ENCODE measurements at regions not wholly inside any gene's neighbourhood (a gene's known extent, or its start where the extent isn't known, plus 50 kb on each side); places are given as distances from the start of the nearest gene placed in this dataset.

GRCh38 chr21:41048145-41048544, 119.8 kb upstream of the BACE2 start:
- H3K27ac ChIP-seq (ENCODE audit: low read length), result no peak overlapping the region
- H3K4me1 ChIP-seq (ENCODE audit: control insufficient read depth in 1 of 2, insufficient read depth in 2 of 2, low read length in 2 of 2), result no peaks in the 10 kb centered on the region
- no peak overlapping the region for H3K4me3 ChIP-seq (ENCODE audit: low read depth in 1 of 2, low read length in 2 of 2)
- no peaks in the 10 kb centered on the region for H3K36me3 ChIP-seq (ENCODE audit: control insufficient read depth in 1 of 2, insufficient read depth in 2 of 2, low read length in 2 of 2)
- H3K9me3 ChIP-seq (ENCODE audit: control insufficient read depth in 1 of 2, low read length in 2 of 2), result no peaks in the 10 kb centered on the region
- no peaks in the 10 kb centered on the region for H3K27me3 ChIP-seq (ENCODE audit: low read depth, low read length)

DNA sequence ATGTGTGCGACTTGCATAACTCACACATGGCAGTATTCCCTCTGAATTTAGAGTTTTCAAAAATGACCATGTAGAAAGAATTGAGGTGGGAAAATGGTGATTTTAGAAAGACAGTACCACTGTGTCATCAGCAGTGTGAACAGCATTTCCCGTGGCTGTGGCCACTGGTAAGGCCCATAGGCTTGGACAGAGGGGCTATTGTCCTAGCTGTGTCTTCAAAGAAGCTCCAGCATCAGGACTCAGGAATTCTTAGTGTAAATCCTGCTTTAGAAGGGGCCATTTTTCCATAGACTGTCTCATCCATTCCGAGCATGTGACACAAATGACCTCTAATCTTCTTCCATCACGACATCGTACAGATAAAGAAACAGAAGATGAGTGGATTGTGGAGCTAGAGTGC, 119.3 kb upstream of the BACE2 start:
- no peaks in the 10 kb centered on the region for H3K27me3 ChIP-seq (ENCODE audit: low read depth, low read length)
- H3K27ac ChIP-seq (ENCODE audit: low read length), result no peak overlapping the region
- H3K36me3 ChIP-seq (ENCODE audit: control insufficient read depth in 1 of 2, insufficient read depth in 2 of 2, low read length in 2 of 2), result no peaks in the 10 kb centered on the region
- H3K4me1 ChIP-seq (ENCODE audit: control insufficient read depth in 1 of 2, insufficient read depth in 2 of 2, low read length in 2 of 2), result no peaks in the 10 kb centered on the region
- no peak overlapping the region for H3K4me3 ChIP-seq (ENCODE audit: low read depth in 1 of 2, low read length in 2 of 2)
- H3K9me3 ChIP-seq (ENCODE audit: control insufficient read depth in 1 of 2, low read length in 2 of 2), result no peaks in the 10 kb centered on the region

DNA sequence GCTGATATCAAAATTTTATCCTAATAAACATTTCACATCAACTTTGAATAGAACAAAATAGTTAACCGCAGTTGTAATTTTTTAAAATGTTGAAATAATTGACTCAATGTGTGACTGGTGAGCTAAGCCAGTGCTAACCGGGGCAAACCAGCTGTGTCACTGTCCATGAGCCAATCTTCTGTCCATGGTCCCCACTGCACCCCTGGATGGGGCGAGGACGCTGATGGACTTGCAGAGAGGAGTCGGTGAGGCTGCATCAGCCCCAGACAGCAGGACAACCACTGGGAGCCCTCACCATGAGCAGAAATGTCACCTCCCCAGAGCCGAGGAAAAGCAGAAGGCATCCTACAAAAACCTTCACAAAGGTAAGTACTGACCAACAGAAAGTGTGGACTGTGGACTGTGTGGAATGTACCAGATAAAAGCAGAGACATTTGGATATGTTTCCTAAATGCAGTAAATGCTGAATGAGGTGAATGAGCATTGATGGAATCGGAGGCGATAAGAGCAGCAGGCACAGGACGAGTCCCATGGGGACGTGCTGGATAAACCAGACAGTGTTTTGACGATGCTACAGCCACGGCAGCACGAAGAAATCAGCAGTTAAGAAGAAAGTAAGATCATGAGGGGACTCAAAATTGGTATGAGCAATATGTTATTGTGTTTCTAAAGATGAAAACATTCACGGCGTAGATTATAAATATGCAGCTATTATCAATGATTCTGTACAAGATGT, 115.0 kb upstream of the BACE2 start:
- no peaks in the 10 kb centered on the region for H3K4me1 ChIP-seq (ENCODE audit: control insufficient read depth in 1 of 2, insufficient read depth in 2 of 2, low read length in 2 of 2)
- H3K4me3 ChIP-seq (ENCODE audit: low read depth in 1 of 2, low read length in 2 of 2), result no peak overlapping the region
- H3K27ac ChIP-seq (ENCODE audit: low read length), result no peak overlapping the region
- H3K36me3 ChIP-seq (ENCODE audit: control insufficient read depth in 1 of 2, insufficient read depth in 2 of 2, low read length in 2 of 2), result no peaks in the 10 kb centered on the region
- no peaks in the 10 kb centered on the region for H3K27me3 ChIP-seq (ENCODE audit: low read depth, low read length)
- H3K9me3 ChIP-seq (ENCODE audit: control insufficient read depth in 1 of 2, low read length in 2 of 2), result no peaks in the 10 kb centered on the region

DNA sequence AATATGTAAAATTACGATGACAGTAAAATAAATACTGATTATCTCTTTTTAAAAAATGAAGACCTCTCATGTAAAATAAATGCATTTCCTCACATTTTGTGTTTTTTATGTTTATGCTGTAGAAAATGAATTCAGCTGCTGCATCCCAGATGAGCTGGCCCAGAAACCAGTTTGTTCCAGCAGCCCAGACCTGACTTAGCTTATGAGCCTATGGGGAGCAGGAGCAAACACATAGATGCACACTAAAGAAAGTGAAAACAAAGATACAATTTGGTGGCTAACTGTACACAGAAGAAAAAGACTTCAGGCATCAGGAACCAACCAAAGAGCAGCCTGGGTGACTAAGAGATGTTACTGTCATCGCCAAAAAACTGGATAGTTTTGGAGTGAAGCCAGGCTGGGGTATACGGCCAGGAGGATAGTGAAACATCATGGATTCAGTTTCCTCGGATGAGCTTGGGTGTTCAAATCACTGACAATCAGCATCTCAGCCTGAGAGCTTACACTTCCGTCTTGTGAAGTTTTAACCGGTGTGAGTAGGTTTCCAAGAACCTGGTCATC, 113.9 kb upstream of the BACE2 start:
- H3K27ac ChIP-seq (ENCODE audit: low read length), result no peak overlapping the region
- H3K4me3 ChIP-seq (ENCODE audit: low read depth in 1 of 2, low read length in 2 of 2), result no peak overlapping the region
- peaks cover 0 to 3% of the 10 kb centered on the region in 2 donors for H3K9me3 ChIP-seq (ENCODE audit: control insufficient read depth in 1 of 2, low read length in 2 of 2)
- no peaks in the 10 kb centered on the region for H3K27me3 ChIP-seq (ENCODE audit: low read depth, low read length)
- H3K4me1 ChIP-seq (ENCODE audit: control insufficient read depth in 1 of 2, insufficient read depth in 2 of 2, low read length in 2 of 2), result no peaks in the 10 kb centered on the region
- H3K36me3 ChIP-seq (ENCODE audit: control insufficient read depth in 1 of 2, insufficient read depth in 2 of 2, low read length in 2 of 2), result no peaks in the 10 kb centered on the region

GRCh38 chr21:41055266-41055665, 112.7 kb upstream of the BACE2 start:
- Histone ChIP-seq H3K27ac (ENCODE audit: low read length) (no peak overlapping the region), H3K4me3 (ENCODE audit: low read depth in 1 of 2, low read length in 2 of 2) (no peak overlapping the region), H3K36me3 (ENCODE audit: control insufficient read depth in 1 of 2, insufficient read depth in 2 of 2, low read length in 2 of 2) (no peaks in the 10 kb centered on the region), H3K27me3 (ENCODE audit: low read depth, low read length) (no peaks in the 10 kb centered on the region), H3K4me1 (ENCODE audit: control insufficient read depth in 1 of 2, insufficient read depth in 2 of 2, low read length in 2 of 2) (no peaks in the 10 kb centered on the region), H3K9me3 (ENCODE audit: control insufficient read depth in 1 of 2, low read length in 2 of 2) (peaks cover 0 to 3% of the 10 kb centered on the region in 2 donors)

DNA sequence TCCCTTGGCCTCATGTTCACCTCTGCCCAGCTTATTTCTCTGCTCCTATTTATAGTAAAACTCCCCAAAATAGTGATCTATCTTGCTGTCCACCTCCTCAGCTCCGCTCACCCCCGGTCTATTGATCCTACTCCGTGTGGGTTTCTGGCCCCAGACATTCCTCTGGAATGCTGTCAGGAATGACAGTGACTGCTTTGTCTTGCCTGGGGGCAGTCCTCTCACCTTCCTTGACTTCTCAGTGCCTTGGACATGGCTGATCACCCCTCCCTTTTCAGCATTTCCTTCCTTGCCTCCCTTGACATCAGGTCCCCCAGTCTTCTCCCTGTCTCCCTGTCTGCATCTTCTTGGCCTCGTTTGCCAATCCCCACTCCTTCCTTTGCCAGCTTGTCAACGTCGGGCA, 108.1 kb upstream of the BACE2 start:
- H3K27ac ChIP-seq (ENCODE audit: low read length), result no peak overlapping the region
- H3K4me1 ChIP-seq (ENCODE audit: control insufficient read depth in 1 of 2, insufficient read depth in 2 of 2, low read length in 2 of 2), result peaks cover 0 to 3% of the 10 kb centered on the region in 2 donors
- no peaks in the 10 kb centered on the region for H3K27me3 ChIP-seq (ENCODE audit: low read depth, low read length)
- H3K9me3 ChIP-seq (ENCODE audit: control insufficient read depth in 1 of 2, low read length in 2 of 2), result peaks cover 0 to 3% of the 10 kb centered on the region in 2 donors
- H3K4me3 ChIP-seq (ENCODE audit: low read depth in 1 of 2, low read length in 2 of 2), result no peak overlapping the region
- H3K36me3 ChIP-seq (ENCODE audit: control insufficient read depth in 1 of 2, insufficient read depth in 2 of 2, low read length in 2 of 2), result no peaks in the 10 kb centered on the region

DNA sequence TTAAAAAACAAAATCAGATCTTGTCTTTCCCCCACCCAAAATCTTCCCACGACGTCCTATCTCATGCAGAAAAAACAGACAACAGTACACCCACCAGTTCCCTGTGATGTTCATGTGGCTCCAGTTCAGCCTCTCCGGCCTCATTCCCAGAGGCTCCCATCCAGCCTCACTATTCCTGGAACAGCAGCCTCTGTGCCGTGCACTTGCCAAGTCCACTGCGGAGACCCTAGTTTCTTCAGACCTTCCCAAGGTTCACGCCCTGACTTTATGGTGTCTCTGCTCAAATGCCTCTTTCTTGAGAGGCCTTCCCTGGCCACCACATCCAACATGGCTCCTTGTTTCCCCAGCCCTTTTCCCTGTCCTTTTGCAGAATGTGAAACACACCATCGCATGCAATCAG, 106.3 kb upstream of the BACE2 start:
- Histone ChIP-seq H3K27ac (ENCODE audit: low read length) (no peak overlapping the region), H3K9me3 (ENCODE audit: control insufficient read depth in 1 of 2, low read length in 2 of 2) (peaks cover 0 to 3% of the 10 kb centered on the region in 2 donors), H3K27me3 (ENCODE audit: low read depth, low read length) (no peaks in the 10 kb centered on the region), H3K36me3 (ENCODE audit: control insufficient read depth in 1 of 2, insufficient read depth in 2 of 2, low read length in 2 of 2) (no peaks in the 10 kb centered on the region), H3K4me3 (ENCODE audit: low read depth in 1 of 2, low read length in 2 of 2) (no peak overlapping the region), H3K4me1 (ENCODE audit: control insufficient read depth in 1 of 2, insufficient read depth in 2 of 2, low read length in 2 of 2) (peaks cover 0 to 3% of the 10 kb centered on the region in 2 donors)

- no peaks in the 10 kb centered on the region for H3K9me3 ChIP-seq (ENCODE audit: control insufficient read depth in 1 of 2, low read length in 2 of 2)
- no peak overlapping the region for H3K27ac ChIP-seq (ENCODE audit: low read length)
- H3K36me3 ChIP-seq (ENCODE audit: control insufficient read depth in 1 of 2, insufficient read depth in 2 of 2, low read length in 2 of 2), result no peaks in the 10 kb centered on the region
- no peak overlapping the region for H3K4me3 ChIP-seq (ENCODE audit: low read depth in 1 of 2, low read length in 2 of 2)
- peaks cover 7% of the 10 kb centered on the region for H3K27me3 ChIP-seq (ENCODE audit: low read depth, low read length)
- H3K4me1 ChIP-seq (ENCODE audit: control insufficient read depth in 1 of 2, insufficient read depth in 2 of 2, low read length in 2 of 2), result peaks cover 0 to 11% of the 10 kb centered on the region in 2 donors
Measured at GRCh38 chr21:41064334-41064791, 103.6 kb upstream of the BACE2 start.

GRCh38 chr21:41064951-41065350, 103.0 kb upstream of the BACE2 start:
- H3K4me3 ChIP-seq (ENCODE audit: low read depth in 1 of 2, low read length in 2 of 2), result no peak overlapping the region
- H3K27me3 ChIP-seq (ENCODE audit: low read depth, low read length), result peaks cover 7% of the 10 kb centered on the region
- H3K4me1 ChIP-seq (ENCODE audit: control insufficient read depth in 1 of 2, insufficient read depth in 2 of 2, low read length in 2 of 2), result peaks cover 0 to 11% of the 10 kb centered on the region in 2 donors
- H3K9me3 ChIP-seq (ENCODE audit: control insufficient read depth in 1 of 2, low read length in 2 of 2), result no peaks in the 10 kb centered on the region
- no peaks in the 10 kb centered on the region for H3K36me3 ChIP-seq (ENCODE audit: control insufficient read depth in 1 of 2, insufficient read depth in 2 of 2, low read length in 2 of 2)
- no peak overlapping the region for H3K27ac ChIP-seq (ENCODE audit: low read length)

DNA sequence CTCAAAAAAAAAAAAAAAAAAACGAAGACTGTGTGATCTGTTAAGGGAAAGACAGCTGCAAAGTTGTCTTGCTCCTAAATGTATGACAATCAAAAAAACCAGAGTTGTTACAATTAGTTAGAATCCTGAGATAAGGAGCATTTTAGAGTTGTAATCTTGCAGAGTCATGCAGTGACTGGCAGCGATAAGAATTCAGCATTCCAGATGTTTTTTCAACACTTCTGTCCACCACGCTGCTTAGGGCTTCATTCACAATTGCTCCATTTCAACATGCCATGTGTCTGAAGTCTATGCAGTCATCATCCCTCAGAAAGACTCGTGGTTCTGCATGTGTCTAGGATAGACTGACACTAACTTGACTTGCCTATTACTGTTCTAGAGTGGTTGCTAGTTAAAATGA, 102.4 kb upstream of the BACE2 start:
- peaks cover 0 to 11% of the 10 kb centered on the region in 2 donors for H3K4me1 ChIP-seq (ENCODE audit: control insufficient read depth in 1 of 2, insufficient read depth in 2 of 2, low read length in 2 of 2)
- no peaks in the 10 kb centered on the region for H3K36me3 ChIP-seq (ENCODE audit: control insufficient read depth in 1 of 2, insufficient read depth in 2 of 2, low read length in 2 of 2)
- H3K9me3 ChIP-seq (ENCODE audit: control insufficient read depth in 1 of 2, low read length in 2 of 2), result no peaks in the 10 kb centered on the region
- peaks cover 7% of the 10 kb centered on the region for H3K27me3 ChIP-seq (ENCODE audit: low read depth, low read length)
- no peak overlapping the region for H3K4me3 ChIP-seq (ENCODE audit: low read depth in 1 of 2, low read length in 2 of 2)
- H3K27ac ChIP-seq (ENCODE audit: low read length), result no peak overlapping the region

GRCh38 chr21:41066086-41066938, 101.6 kb upstream of the BACE2 start:
- Histone ChIP-seq H3K27ac (ENCODE audit: low read length) (no peak overlapping the region), H3K36me3 (ENCODE audit: control insufficient read depth in 1 of 2, insufficient read depth in 2 of 2, low read length in 2 of 2) (no peaks in the 10 kb centered on the region), H3K9me3 (ENCODE audit: control insufficient read depth in 1 of 2, low read length in 2 of 2) (no peaks in the 10 kb centered on the region), H3K4me3 (ENCODE audit: low read depth in 1 of 2, low read length in 2 of 2) (no peak overlapping the region), H3K27me3 (ENCODE audit: low read depth, low read length) (peaks cover 7% of the 10 kb centered on the region), H3K4me1 (ENCODE audit: control insufficient read depth in 1 of 2, insufficient read depth in 2 of 2, low read length in 2 of 2) (peaks cover 0 to 11% of the 10 kb centered on the region in 2 donors)
